ENCODE measurements at regions not wholly inside any gene's neighbourhood (a gene's known extent, or its start where the extent isn't known, plus 50 kb on each side); places are given as distances from the start of the nearest gene placed in this dataset.

DNA sequence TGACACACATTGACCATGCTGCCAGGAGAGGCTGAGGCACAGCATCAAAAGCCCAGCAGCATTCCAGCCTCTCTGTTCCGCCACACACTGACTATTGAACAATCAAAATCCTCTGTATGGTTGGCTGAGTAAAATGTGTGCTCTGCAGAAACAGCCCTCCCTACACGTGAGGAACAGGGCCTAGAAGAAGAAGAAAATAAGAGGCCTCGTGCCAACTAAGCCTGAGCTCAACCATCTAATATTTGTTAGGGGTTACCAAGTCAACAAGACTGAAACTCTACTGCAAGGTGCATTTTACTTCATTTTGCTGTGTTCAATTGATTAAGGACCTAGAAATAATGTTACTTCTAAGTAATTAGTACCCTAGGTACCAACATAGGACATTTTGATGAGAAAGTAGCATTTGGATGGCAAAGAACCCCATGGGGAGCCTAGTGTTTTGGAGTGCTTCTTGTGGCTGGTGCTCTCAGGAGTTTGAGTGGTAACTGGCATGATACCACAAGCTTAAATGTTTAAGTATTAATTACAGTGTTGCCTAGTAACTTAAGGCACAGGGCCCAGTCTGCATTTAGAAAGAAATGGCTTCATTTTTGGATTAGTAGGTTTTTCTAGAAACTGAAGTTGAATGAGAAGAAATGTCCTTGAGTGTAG, 146.6 kb upstream of the PLN start (continued):
- TF ChIP-seq, protein P1, sequence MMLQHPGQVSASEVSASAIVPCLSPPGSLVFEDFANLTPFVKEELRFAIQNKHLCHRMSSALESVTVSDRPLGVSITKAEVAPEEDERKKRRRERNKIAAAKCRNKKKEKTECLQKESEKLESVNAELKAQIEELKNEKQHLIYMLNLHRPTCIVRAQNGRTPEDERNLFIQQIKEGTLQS (CRISPR knock-in tag; conservative IDR thresholded peaks at IDR 0.05), result no peak

DNA sequence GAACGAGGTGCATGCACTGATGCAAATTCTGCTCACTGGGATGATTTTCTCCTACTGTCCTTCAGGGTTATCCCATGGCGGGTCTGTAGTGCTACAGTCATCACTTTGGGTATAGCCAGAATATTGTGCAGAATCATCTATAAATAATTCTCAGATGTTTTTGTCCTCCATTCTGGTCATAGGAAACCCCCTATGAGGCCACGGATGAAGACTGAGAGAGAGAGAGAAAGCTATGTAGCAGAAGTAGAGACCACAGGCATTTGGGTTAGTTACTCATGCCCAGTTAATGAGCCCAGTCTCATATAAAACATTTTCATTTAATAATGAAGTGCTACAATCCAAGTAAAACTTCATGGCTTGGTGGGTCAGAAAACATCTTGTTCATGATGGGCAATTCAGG, 145.1 kb upstream of the PLN start:
- no peak overlapping the region for H3K27ac Mint-ChIP-seq
- H3K4me1 Mint-ChIP-seq, result no peaks in the 10 kb centered on the region
- ChIA-PET POLR2A (no interaction called here), CTCF (no interaction called here)
- H3K36me3 Mint-ChIP-seq, result no peaks in the 10 kb centered on the region
- H3K27me3 Mint-ChIP-seq (ENCODE audit: low read depth), result no peaks in the 10 kb centered on the region
- ATAC-seq, result no peak
- no peak for TF ChIP-seq HMGA2 (CRISPR knock-in tag; IDR thresholded peaks at IDR 0.05)
- TF ChIP-seq ZNF317 (CRISPR knock-in tag; IDR thresholded peaks at IDR 0.05; ENCODE audit: borderline replicate concordance, low read depth), result no peak
- DNase-seq (ENCODE audit: low spot score), result no peak
- no peak overlapping the region for H3K4me3 Mint-ChIP-seq
- 0 out of 2 replicates have a peak, but pooled peaks cover 4% of the 10 kb centered on the region for H3K9me3 Mint-ChIP-seq

DNA sequence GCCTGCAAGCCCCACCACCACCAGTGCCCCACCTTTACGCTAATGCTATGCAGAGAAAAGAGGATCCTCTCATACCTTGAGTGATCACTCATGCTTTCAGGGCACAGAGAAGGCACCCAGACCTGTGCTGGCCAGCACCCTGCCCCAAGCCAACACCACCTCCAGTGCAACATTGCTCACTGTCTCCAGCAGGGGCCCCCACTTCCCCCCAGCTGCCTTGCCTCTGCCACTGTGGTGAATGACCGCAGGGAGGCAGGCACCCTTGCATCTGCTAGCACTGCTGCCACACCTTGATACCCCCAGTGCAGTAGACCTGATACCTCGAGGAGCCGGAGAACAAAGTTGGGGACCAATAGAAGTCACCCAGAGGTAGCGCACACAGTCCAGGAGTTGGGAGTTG, 139.2 kb upstream of the PLN start:
- CTCF ChIA-PET, result no interaction called here
- POLR2A ChIA-PET, result no interaction called here
- TF ChIP-seq, protein P2, sequence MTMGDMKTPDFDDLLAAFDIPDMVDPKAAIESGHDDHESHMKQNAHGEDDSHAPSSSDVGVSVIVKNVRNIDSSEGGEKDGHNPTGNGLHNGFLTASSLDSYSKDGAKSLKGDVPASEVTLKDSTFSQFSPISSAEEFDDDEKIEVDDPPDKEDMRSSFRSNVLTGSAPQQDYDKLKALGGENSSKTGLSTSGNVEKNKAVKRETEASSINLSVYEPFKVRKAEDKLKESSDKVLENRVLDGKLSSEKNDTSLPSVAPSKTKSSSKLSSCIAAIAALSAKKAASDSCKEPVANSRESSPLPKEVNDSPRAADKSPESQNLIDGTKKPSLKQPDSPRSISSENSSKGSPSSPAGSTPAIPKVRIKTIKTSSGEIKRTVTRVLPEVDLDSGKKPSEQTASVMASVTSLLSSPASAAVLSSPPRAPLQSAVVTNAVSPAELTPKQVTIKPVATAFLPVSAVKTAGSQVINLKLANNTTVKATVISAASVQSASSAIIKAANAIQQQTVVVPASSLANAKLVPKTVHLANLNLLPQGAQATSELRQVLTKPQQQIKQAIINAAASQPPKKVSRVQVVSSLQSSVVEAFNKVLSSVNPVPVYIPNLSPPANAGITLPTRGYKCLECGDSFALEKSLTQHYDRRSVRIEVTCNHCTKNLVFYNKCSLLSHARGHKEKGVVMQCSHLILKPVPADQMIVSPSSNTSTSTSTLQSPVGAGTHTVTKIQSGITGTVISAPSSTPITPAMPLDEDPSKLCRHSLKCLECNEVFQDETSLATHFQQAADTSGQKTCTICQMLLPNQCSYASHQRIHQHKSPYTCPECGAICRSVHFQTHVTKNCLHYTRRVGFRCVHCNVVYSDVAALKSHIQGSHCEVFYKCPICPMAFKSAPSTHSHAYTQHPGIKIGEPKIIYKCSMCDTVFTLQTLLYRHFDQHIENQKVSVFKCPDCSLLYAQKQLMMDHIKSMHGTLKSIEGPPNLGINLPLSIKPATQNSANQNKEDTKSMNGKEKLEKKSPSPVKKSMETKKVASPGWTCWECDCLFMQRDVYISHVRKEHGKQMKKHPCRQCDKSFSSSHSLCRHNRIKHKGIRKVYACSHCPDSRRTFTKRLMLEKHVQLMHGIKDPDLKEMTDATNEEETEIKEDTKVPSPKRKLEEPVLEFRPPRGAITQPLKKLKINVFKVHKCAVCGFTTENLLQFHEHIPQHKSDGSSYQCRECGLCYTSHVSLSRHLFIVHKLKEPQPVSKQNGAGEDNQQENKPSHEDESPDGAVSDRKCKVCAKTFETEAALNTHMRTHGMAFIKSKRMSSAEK (CRISPR knock-in tag; IDR thresholded peaks at IDR 0.05; ENCODE audit: borderline replicate concordance), result no peak
- TF ChIP-seq GRHL2 (CRISPR knock-in tag; IDR thresholded peaks at IDR 0.05; ENCODE audit: insufficient replicate concordance, severe bottlenecking), result no peak
- TF ChIP-seq, protein P3, sequence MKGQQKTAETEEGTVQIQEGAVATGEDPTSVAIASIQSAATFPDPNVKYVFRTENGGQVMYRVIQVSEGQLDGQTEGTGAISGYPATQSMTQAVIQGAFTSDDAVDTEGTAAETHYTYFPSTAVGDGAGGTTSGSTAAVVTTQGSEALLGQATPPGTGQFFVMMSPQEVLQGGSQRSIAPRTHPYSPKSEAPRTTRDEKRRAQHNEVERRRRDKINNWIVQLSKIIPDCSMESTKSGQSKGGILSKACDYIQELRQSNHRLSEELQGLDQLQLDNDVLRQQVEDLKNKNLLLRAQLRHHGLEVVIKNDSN (CRISPR knock-in tag; IDR thresholded peaks at IDR 0.05), result no peak
- TF ChIP-seq ZNF396 (CRISPR knock-in tag; IDR thresholded peaks at IDR 0.05; ENCODE audit: borderline replicate concordance), result no peak
- TF ChIP-seq, protein P4, sequence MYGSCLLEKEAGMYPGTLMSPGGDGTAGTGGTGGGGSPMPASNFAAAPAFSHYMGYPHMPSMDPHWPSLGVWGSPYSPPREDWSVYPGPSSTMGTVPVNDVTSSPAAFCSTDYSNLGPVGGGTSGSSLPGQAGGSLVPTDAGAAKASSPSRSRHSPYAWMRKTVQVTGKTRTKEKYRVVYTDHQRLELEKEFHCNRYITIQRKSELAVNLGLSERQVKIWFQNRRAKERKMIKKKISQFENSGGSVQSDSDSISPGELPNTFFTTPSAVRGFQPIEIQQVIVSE (CRISPR knock-in tag; IDR thresholded peaks at IDR 0.05; ENCODE audit: borderline replicate concordance), result no peak
- no peak for TF ChIP-seq SMAD3 (CRISPR knock-in tag; IDR thresholded peaks at IDR 0.05; ENCODE audit: borderline replicate concordance)
- no peak for TF ChIP-seq NR2C2 (CRISPR knock-in tag; IDR thresholded peaks at IDR 0.05)
- TF ChIP-seq GABPB1 (CRISPR knock-in tag; IDR thresholded peaks at IDR 0.05), result no peak
- ATAC-seq (peak; percentile 77), DNase-seq (ENCODE audit: low spot score) (peak; percentile 16)
- Mint-ChIP-seq H3K27ac (no peak overlapping the region), H3K4me1 (no peaks in the 10 kb centered on the region), H3K27me3 (ENCODE audit: low read depth) (no peaks in the 10 kb centered on the region), H3K36me3 (no peaks in the 10 kb centered on the region), H3K9me3 (peaks cover 25% of the 10 kb centered on the region), H3K4me3 (no peak overlapping the region)

DNA sequence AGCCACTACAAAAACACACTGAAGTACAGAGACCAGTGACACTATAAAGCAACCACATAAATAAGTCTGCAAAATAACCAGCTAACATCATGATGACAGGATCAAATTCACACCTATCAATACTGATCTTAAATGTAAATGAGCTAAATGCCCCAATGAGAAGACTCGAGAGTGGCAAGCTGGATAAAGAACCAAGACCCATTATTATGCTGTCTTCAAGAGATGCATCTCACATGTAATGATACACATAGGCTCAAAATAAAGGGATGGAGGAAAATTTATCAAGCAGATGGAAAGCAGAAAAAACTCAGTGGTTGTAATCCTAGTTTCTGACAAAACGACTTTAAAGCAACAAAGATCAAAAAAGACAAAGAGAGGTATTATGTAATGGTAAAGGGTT, 138.1 kb upstream of the PLN start:
- DNase-seq (ENCODE audit: low spot score) (no peak), ATAC-seq (no peak)
- CTCF ChIA-PET, result no interaction called here
- no peaks in the 10 kb centered on the region for H3K27me3 Mint-ChIP-seq (ENCODE audit: low read depth)
- no peaks in the 10 kb centered on the region for H3K4me1 Mint-ChIP-seq
- POLR2A ChIA-PET, result no interaction called here
- no peaks in the 10 kb centered on the region for H3K36me3 Mint-ChIP-seq
- H3K4me3 Mint-ChIP-seq, result no peak overlapping the region
- H3K27ac Mint-ChIP-seq, result no peak overlapping the region
- H3K9me3 Mint-ChIP-seq, result peaks cover 25% of the 10 kb centered on the region
- no peak for TF ChIP-seq ZNF263 (CRISPR knock-in tag; IDR thresholded peaks at IDR 0.05; ENCODE audit: low read depth)
- TF ChIP-seq CBFB (CRISPR knock-in tag; IDR thresholded peaks at IDR 0.05; ENCODE audit: low read depth), result no peak
- TF ChIP-seq SMAD3 (CRISPR knock-in tag; IDR thresholded peaks at IDR 0.05; ENCODE audit: borderline replicate concordance), result no peak
- TF ChIP-seq SOX15 (CRISPR knock-in tag; IDR thresholded peaks at IDR 0.05), result no peak
- TF ChIP-seq, protein P5, sequence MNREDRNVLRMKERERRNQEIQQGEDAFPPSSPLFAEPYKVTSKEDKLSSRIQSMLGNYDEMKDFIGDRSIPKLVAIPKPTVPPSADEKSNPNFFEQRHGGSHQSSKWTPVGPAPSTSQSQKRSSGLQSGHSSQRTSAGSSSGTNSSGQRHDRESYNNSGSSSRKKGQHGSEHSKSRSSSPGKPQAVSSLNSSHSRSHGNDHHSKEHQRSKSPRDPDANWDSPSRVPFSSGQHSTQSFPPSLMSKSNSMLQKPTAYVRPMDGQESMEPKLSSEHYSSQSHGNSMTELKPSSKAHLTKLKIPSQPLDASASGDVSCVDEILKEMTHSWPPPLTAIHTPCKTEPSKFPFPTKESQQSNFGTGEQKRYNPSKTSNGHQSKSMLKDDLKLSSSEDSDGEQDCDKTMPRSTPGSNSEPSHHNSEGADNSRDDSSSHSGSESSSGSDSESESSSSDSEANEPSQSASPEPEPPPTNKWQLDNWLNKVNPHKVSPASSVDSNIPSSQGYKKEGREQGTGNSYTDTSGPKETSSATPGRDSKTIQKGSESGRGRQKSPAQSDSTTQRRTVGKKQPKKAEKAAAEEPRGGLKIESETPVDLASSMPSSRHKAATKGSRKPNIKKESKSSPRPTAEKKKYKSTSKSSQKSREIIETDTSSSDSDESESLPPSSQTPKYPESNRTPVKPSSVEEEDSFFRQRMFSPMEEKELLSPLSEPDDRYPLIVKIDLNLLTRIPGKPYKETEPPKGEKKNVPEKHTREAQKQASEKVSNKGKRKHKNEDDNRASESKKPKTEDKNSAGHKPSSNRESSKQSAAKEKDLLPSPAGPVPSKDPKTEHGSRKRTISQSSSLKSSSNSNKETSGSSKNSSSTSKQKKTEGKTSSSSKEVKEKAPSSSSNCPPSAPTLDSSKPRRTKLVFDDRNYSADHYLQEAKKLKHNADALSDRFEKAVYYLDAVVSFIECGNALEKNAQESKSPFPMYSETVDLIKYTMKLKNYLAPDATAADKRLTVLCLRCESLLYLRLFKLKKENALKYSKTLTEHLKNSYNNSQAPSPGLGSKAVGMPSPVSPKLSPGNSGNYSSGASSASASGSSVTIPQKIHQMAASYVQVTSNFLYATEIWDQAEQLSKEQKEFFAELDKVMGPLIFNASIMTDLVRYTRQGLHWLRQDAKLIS (CRISPR knock-in tag; IDR thresholded peaks at IDR 0.05; ENCODE audit: borderline replicate concordance), result no peak
- no peak for TF ChIP-seq NFE2L1 (CRISPR knock-in tag; IDR thresholded peaks at IDR 0.05)
- no peak for TF ChIP-seq ETV6 (CRISPR knock-in tag; IDR thresholded peaks at IDR 0.05)
- TF ChIP-seq, protein P6, sequence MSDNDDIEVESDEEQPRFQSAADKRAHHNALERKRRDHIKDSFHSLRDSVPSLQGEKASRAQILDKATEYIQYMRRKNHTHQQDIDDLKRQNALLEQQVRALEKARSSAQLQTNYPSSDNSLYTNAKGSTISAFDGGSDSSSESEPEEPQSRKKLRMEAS (CRISPR knock-in tag; IDR thresholded peaks at IDR 0.05), result no peak

All from WTC11 (cell line).